Progenitor cell of endocrine pancreas (in vitro differentiated cells): ENCODE measurements at regions not wholly inside any gene's neighbourhood (a gene's known extent, or its start where the extent isn't known, plus 50 kb on each side); places are given as distances from the start of the nearest gene placed in this dataset.

Experiments
- DNase-seq: peaks from one replicate; pipeline ENCODE4 v3.0.0; 2021; ENCODE audit warnings: low spot score; ENCODE audit not compliant: unreplicated experiment
- H3K27ac Mint-ChIP-seq: 2 replicates; pipeline ENCODE4 v1.8.0; 2021; ENCODE audit warnings: mild to moderate bottlenecking, moderate library complexity, mixed read lengths
- H3K27me3 Mint-ChIP-seq: 2 replicates; pipeline ENCODE4 v1.8.0; 2021; ENCODE audit warnings: mixed read lengths
- H3K36me3 Mint-ChIP-seq: 2 replicates; pipeline ENCODE4 v1.8.0; 2022; ENCODE audit warnings: mixed read lengths; ENCODE audit not compliant: insufficient read depth
- H3K4me1 Mint-ChIP-seq: 2 replicates; pipeline ENCODE4 v1.8.0; 2021; ENCODE audit warnings: low read depth, mixed read lengths
- H3K4me3 Mint-ChIP-seq: 2 replicates; pipeline ENCODE4 v1.8.0; 2021; ENCODE audit warnings: low read depth, mild to moderate bottlenecking, moderate library complexity, mixed read lengths
- H3K9me3 Mint-ChIP-seq: 2 replicates; pipeline ENCODE4 v1.8.0; 2021; ENCODE audit warnings: low read depth, mixed read lengths
- CTCF ChIP-seq: fragments of 200-600 bp; sonication (generic); IDR thresholded peaks from one replicate; pipeline ENCODE4 v1.5.0; 2021; ENCODE audit warnings: antibody characterized with exemption, mild to moderate bottlenecking; ENCODE audit not compliant: unreplicated experiment

- no peak overlapping the region for H3K27ac Mint-ChIP-seq
Measured at GRCh38 chr11:69912161-69912910, 93.1 kb upstream of the FGF3 start.

DNA sequence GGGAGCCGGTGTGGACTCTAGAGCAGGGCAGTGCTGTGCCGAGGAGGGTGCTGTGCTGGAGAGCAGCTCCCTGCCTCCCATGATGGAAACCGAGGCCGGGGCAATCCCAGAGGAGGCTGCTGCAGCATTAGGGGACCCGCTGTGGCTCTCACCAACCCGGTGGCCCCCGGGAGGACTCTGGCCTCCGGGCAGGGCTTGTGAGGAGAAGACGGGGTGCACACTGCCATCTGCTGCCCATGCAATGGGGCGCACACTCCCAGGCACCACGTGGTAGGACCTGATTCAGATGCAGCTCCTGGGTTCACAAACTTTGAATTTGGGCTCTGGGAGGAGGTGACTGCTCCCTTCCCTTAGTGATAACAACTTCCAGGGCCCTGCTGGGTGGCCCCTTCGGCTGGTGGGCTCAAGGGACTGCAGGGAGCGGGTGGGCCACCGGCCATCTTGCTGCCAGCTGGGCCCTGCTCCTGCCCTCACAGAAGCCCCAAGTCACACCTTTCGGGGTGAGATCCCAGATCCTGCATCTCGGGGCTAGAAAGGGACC is 93.8 kb upstream of the FGF3 start:
- TF ChIP-seq CTCF = peak; percentile 16
- H3K4me1 Mint-ChIP-seq = no peaks in the 10 kb centered on the region
- H3K27me3 Mint-ChIP-seq = peaks cover 32% of the 10 kb centered on the region
- no peak overlapping the region for H3K27ac Mint-ChIP-seq
- H3K36me3 Mint-ChIP-seq = no peaks in the 10 kb centered on the region
- no peak overlapping the region for H3K4me3 Mint-ChIP-seq
- no peaks in the 10 kb centered on the region for H3K9me3 Mint-ChIP-seq
- no peak for DNase-seq

More at GRCh38 chr11:69912161-69912910, 93.1 kb upstream of the FGF3 start:
- Mint-ChIP-seq H3K27me3 (peaks cover 25% of the 10 kb centered on the region), H3K4me3 (no peak overlapping the region), H3K9me3 (no peaks in the 10 kb centered on the region), H3K36me3 (no peaks in the 10 kb centered on the region), H3K4me1 (no peaks in the 10 kb centered on the region)
- DNase-seq = no peak
- no peak for TF ChIP-seq CTCF

DNA sequence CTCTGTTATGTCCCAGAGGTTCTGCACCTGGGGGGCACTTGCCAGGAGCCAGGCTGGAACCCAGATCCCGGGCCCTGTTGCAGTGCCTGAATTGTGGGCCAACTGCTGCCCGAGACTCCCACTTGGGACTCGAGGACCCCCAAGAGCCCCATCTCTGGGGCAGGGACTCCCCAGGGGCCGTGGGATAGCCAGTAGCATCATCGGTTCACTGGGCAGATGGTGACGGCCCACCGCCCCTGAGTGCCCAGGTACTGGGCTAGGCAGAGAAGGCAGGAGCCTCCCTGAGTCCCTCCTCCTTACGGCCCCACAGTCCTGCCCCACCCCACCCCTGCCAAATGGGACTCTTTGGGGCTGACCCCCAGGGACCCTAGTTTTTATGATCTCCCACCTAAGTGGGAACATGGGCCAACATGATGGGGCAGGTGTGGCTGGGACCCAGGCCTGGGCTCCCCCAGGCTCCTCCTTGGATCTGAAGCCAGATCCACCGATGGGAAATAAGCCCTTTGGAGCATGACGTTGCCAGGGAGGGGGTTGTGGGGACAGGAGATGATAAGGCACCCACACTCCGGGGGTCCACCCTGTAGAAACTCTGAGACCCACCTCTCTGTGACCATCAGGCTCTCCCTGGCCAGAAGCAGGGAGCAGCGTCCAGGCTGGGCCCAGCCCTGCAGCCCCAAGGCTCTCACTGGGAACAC is 94.5 kb upstream of the FGF3 start:
- no peak for DNase-seq
- H3K9me3 Mint-ChIP-seq = no peaks in the 10 kb centered on the region
- H3K4me1 Mint-ChIP-seq = no peaks in the 10 kb centered on the region
- no peak for TF ChIP-seq CTCF
- no peaks in the 10 kb centered on the region for H3K36me3 Mint-ChIP-seq
- H3K27ac Mint-ChIP-seq = no peak overlapping the region
- H3K27me3 Mint-ChIP-seq = peaks cover 31% of the 10 kb centered on the region
- H3K4me3 Mint-ChIP-seq = no peak overlapping the region

- no peak for DNase-seq
- Mint-ChIP-seq H3K9me3 (no peaks in the 10 kb centered on the region), H3K27me3 (peaks cover 34% of the 10 kb centered on the region), H3K36me3 (no peaks in the 10 kb centered on the region), H3K4me3 (no peak overlapping the region), H3K4me1 (no peaks in the 10 kb centered on the region), H3K27ac (no peak overlapping the region)
- TF ChIP-seq CTCF = no peak
Measured at GRCh38 chr11:69914286-69915150, 95.3 kb upstream of the FGF3 start.

- Mint-ChIP-seq H3K9me3 (no peaks in the 10 kb centered on the region), H3K27me3 (peaks cover 36% of the 10 kb centered on the region), H3K4me1 (no peaks in the 10 kb centered on the region), H3K4me3 (no peak overlapping the region), H3K27ac (no peak overlapping the region), H3K36me3 (no peaks in the 10 kb centered on the region)
- no peak for DNase-seq
- TF ChIP-seq CTCF = no peak
Measured at GRCh38 chr11:69915151-69915500, 95.9 kb upstream of the FGF3 start.
